Ishikawa (cell line): ENCODE measurements at regions not wholly inside any gene's neighbourhood (a gene's known extent, or its start where the extent isn't known, plus 50 kb on each side); places are given as distances from the start of the nearest gene placed in this dataset.

Source experiments
- CEBPB ChIP-seq: IDR thresholded peaks from 2 replicates; pipeline ENCODE4 v1.6.1; 2012
- CREB1 ChIP-seq: IDR thresholded peaks from 2 replicates; pipeline ENCODE4 v1.6.1; 2012; ENCODE audit warnings: low read depth
- EGR1 ChIP-seq: IDR thresholded peaks from 2 replicates; pipeline ENCODE4 v1.6.1; 2012
- EP300 ChIP-seq: IDR thresholded peaks from 2 replicates; pipeline ENCODE4 v1.6.1; 2012; ENCODE audit warnings: borderline replicate concordance
- FOXM1 ChIP-seq: IDR thresholded peaks from 2 replicates; pipeline ENCODE4 v1.6.1; 2012; ENCODE audit warnings: low read depth, borderline replicate concordance
- NFIC ChIP-seq: IDR thresholded peaks from 2 replicates; pipeline ENCODE4 v1.6.1; 2012
- RAD21 ChIP-seq: IDR thresholded peaks from 2 replicates; pipeline ENCODE4 v1.6.1; 2012; ENCODE audit warnings: low read depth
- TAF1 ChIP-seq: IDR thresholded peaks from 2 replicates; pipeline ENCODE4 v1.6.1; 2012; ENCODE audit warnings: low read depth, mild to moderate bottlenecking
- TCF12 ChIP-seq: IDR thresholded peaks from 2 replicates; pipeline ENCODE4 v1.6.1; 2012; ENCODE audit warnings: low read depth
- TEAD4 ChIP-seq: IDR thresholded peaks from 2 replicates; pipeline ENCODE4 v1.6.1; 2012
- YY1 ChIP-seq: IDR thresholded peaks from 2 replicates; pipeline ENCODE4 v1.6.1; 2012; ENCODE audit warnings: low read depth
- ZBTB7A ChIP-seq: IDR thresholded peaks from 2 replicates; pipeline ENCODE4 v1.6.1; 2012; ENCODE audit warnings: low read depth
- TF ChIP-seq, protein P1 (sequence below): IDR thresholded peaks from 2 replicates; pipeline ENCODE4 v1.6.1; 2012
- TF ChIP-seq, protein P2 (sequence below): IDR thresholded peaks from 2 replicates; pipeline ENCODE4 v1.6.1; 2012; ENCODE audit warnings: low read depth, mild to moderate bottlenecking
- TF ChIP-seq, protein P3 (sequence below): IDR thresholded peaks from 2 replicates; pipeline ENCODE4 v1.6.1; 2012

DNA sequence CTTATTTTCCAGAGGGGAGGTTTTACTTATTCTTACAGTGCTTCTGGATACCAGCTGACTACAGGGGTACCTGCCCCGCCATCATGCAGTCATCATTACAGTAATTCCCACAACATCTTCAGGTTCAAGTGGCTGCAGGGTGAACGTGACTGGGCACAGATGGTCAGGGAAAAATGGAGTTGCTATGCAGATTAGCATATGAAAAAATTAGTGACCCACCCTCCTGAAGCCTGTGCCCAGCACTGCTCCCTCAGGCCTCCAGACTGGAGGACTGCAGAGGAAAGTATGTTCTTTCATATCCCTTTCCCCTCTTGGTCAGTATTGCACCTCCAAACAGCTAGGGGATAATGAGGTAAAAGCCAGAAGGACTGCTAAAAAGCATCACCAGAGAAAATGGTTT is 937.9 kb downstream of the TUSC7 start:
- no peak for TF ChIP-seq RAD21
- no peak for TF ChIP-seq TAF1
- TF ChIP-seq ZBTB7A, result no peak
- no peak for TF ChIP-seq YY1
- TF ChIP-seq, protein P1, sequence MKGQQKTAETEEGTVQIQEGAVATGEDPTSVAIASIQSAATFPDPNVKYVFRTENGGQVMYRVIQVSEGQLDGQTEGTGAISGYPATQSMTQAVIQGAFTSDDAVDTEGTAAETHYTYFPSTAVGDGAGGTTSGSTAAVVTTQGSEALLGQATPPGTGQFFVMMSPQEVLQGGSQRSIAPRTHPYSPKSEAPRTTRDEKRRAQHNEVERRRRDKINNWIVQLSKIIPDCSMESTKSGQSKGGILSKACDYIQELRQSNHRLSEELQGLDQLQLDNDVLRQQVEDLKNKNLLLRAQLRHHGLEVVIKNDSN, result no peak
- no peak for TF ChIP-seq EP300
- TF ChIP-seq NFIC, result no peak
- no peak for TF ChIP-seq CREB1
- TF ChIP-seq TEAD4, result no peak
- TF ChIP-seq TCF12, result no peak
- TF ChIP-seq FOXM1, result no peak
- no peak for TF ChIP-seq EGR1
- TF ChIP-seq, protein P2, sequence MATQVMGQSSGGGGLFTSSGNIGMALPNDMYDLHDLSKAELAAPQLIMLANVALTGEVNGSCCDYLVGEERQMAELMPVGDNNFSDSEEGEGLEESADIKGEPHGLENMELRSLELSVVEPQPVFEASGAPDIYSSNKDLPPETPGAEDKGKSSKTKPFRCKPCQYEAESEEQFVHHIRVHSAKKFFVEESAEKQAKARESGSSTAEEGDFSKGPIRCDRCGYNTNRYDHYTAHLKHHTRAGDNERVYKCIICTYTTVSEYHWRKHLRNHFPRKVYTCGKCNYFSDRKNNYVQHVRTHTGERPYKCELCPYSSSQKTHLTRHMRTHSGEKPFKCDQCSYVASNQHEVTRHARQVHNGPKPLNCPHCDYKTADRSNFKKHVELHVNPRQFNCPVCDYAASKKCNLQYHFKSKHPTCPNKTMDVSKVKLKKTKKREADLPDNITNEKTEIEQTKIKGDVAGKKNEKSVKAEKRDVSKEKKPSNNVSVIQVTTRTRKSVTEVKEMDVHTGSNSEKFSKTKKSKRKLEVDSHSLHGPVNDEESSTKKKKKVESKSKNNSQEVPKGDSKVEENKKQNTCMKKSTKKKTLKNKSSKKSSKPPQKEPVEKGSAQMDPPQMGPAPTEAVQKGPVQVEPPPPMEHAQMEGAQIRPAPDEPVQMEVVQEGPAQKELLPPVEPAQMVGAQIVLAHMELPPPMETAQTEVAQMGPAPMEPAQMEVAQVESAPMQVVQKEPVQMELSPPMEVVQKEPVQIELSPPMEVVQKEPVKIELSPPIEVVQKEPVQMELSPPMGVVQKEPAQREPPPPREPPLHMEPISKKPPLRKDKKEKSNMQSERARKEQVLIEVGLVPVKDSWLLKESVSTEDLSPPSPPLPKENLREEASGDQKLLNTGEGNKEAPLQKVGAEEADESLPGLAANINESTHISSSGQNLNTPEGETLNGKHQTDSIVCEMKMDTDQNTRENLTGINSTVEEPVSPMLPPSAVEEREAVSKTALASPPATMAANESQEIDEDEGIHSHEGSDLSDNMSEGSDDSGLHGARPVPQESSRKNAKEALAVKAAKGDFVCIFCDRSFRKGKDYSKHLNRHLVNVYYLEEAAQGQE, result no peak
- TF ChIP-seq CEBPB, result no peak
- TF ChIP-seq, protein P3, sequence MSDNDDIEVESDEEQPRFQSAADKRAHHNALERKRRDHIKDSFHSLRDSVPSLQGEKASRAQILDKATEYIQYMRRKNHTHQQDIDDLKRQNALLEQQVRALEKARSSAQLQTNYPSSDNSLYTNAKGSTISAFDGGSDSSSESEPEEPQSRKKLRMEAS, result no peak

DNA sequence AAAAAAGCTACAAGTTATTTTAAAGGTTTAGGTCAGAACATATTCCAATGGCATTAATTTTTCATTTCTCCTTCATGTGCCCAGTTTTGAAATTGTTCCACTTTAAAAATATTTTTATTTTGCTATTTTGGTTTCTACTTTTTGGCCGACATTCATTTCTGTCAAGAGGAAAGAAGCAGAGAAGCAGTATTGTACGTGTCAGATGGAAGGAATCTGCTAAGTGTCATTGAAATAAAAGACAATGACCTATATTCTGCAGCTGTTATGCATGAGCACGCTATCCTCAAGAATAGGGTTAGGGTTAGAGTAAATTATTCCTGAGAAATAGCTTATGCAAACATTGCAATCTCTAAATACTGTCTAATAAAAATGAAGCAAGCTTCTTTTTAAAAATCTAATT is 941.7 kb downstream of the TUSC7 start:
- no peak for TF ChIP-seq CEBPB
- no peak for TF ChIP-seq FOXM1
- TF ChIP-seq CREB1, result no peak
- no peak for TF ChIP-seq TCF12
- TF ChIP-seq EP300, result no peak
- TF ChIP-seq TAF1, result no peak
- TF ChIP-seq NFIC, result no peak

DNA sequence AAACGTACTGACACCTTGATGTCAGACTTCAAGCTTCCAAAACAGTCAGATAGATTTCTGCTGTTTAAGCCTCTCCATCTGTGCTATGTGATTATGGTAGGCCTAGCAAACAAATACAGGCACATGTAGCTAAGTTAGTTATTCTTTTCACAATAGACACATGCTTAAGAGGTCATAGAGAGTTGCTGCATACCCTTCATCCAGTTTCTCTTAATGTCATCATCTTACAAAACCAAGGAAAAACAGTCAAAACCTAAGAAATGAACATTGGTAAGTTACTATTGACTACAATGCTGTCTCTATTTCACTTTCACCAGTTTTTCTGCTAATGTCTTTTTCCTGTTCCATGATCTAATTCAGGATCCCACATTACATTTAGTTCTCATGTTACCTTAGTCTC is 946.8 kb downstream of the TUSC7 start:
- TF ChIP-seq EP300, result no peak

DNA sequence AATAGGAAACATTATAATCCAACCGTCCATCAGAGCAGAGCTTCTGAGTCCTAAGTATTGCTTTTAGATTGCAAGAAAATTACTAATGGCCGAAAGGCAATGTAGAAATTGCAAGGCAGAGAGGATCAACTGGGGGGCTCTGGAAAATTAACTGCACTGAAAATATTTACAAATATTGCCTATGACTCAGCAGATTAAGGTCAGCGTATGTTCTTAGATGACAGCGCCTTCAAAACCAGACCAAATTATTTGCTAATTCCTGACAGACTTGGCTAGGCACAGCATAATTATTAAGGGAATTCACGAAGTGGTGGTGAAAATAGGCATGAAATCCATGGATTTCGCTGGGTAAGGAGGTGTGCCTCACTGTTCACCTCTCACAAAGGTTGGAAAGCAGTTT is 947.7 kb downstream of the TUSC7 start:
- TF ChIP-seq RAD21 (no peak), CREB1 (no peak)
- TF ChIP-seq, protein P3, result no peak

DNA sequence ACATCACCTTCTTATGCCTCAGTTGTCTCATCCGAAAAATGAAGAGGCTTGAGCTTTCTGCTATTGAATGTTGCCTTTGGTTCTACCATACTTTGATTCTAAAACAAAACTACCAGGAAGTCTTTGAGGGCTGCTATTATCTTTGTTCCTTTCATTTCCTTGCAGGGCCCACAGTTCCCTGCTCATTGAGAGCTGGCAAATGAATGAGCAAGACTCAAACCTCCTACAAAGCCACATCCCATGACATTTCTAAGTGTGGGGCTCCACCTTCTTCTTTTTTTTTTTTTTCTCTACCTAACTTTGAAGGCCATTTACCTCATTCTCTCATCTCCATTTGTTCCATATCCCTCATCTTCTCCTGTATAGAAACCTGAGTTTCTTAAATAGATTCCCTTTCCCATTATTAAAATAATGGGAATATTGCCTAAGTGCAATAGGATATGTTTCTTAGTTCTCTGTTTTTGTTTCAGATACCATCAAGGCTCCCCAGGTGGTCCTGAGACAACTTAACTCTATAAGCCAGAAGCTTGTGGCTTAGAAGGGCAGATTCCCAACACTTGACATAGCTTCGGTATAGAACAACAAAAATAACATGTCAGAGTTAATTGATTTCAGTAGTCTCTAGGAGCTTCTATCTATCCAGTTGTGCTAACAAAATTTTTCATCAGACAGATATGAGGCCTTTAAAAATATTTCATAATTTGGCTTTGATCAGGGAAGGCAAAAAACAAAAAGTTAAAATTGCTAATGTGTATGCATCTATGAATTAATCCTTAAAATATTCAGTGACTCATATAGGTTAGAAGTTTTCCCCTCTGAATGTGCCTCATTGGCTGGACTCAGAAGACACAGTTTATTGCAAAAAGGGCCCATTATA is 951.6 kb downstream of the TUSC7 start:
- TF ChIP-seq TCF12 (no peak), CEBPB (no peak), RAD21 (no peak)

DNA sequence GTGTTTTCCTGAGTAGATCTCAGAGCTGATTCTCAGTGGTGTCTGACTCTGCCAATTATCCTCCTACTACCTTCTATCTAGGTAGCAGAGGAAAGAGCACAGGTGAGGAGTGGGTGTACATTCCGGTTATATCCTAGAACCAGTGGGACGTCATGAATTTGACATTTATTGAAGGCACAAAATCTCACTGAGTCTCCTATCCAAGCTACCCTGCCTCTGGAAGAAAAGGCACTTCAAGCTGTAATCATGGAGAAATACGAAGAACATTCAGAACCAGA is 952.2 kb downstream of the TUSC7 start:
- TF ChIP-seq, protein P2, result no peak
- no peak for TF ChIP-seq TCF12
- TF ChIP-seq RAD21, result no peak
- TF ChIP-seq FOXM1, result no peak
- no peak for TF ChIP-seq NFIC
- no peak for TF ChIP-seq EP300
- no peak for TF ChIP-seq TAF1
- TF ChIP-seq, protein P1, result no peak
- TF ChIP-seq TEAD4, result no peak
- TF ChIP-seq CREB1, result no peak
- TF ChIP-seq, protein P3, result no peak
- TF ChIP-seq YY1, result no peak
- TF ChIP-seq EGR1, result no peak
- no peak for TF ChIP-seq ZBTB7A
- no peak for TF ChIP-seq CEBPB
